ENCODE measurements at regions not wholly inside any gene's neighbourhood (a gene's known extent, or its start where the extent isn't known, plus 50 kb on each side); places are given as distances from the start of the nearest gene placed in this dataset.

- ATAC-seq, result no peak
- no peaks in the 10 kb centered on the region for H3K4me1 ChIP-seq
- H3K4me2 ChIP-seq, result no peak overlapping the region
- ChIA-PET CTCF (interaction anchor here (0.6 to 1.0 kb wide), 2 partner anchors 44 to 368 kb away, joined by 3 read pairs; no protein-coding TSS in a partner anchor), POLR2A (no interaction called here)
- WGBS (ENCODE audit: missing lambda C conversion rate), result 55% methylated on average over 2 of the region's 2 CpGs
- no peak for DNase-seq (ENCODE audit: low read depth in 1 of 2, low spot score in 1 of 2)
- FAIRE-seq, result no peak
- no peak overlapping the region for H3K4me3 ChIP-seq
- H3K9me3 ChIP-seq, result 0 out of 3 replicates have a peak, but pooled peaks cover 7% of the 10 kb centered on the region
- H3K27ac ChIP-seq, result no peak overlapping the region
- TF ChIP-seq POLR2AphosphoS2 (conservative IDR thresholded peaks at IDR 0.05; ENCODE audit: low read length), result no peak
- no peak for TF ChIP-seq ESRRA (IDR thresholded peaks at IDR 0.05; ENCODE audit: borderline replicate concordance, low read length)
- TF ChIP-seq, protein P1, sequence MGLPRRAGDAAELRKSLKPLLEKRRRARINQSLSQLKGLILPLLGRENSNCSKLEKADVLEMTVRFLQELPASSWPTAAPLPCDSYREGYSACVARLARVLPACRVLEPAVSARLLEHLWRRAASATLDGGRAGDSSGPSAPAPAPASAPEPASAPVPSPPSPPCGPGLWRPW (IDR thresholded peaks at IDR 0.05), result no peak
- TF ChIP-seq RAD21 (conservative IDR thresholded peaks at IDR 0.05 in 1 of 2, IDR thresholded peaks at IDR 0.05 in 1 of 2), result no peak
- TF ChIP-seq HOXB13 (CRISPR knock-in tag; IDR thresholded peaks at IDR 0.05; ENCODE audit: low read depth), result no peak
- no peak for TF ChIP-seq HEYL (CRISPR knock-in tag; IDR thresholded peaks at IDR 0.05)
- TF ChIP-seq ZSCAN20 (CRISPR knock-in tag; IDR thresholded peaks at IDR 0.05), result no peak
- TF ChIP-seq RARB (CRISPR knock-in tag; IDR thresholded peaks at IDR 0.05), result no peak
- TF ChIP-seq TFCP2L1 (CRISPR knock-in tag; IDR thresholded peaks at IDR 0.05), result no peak
- TF ChIP-seq, protein P2, sequence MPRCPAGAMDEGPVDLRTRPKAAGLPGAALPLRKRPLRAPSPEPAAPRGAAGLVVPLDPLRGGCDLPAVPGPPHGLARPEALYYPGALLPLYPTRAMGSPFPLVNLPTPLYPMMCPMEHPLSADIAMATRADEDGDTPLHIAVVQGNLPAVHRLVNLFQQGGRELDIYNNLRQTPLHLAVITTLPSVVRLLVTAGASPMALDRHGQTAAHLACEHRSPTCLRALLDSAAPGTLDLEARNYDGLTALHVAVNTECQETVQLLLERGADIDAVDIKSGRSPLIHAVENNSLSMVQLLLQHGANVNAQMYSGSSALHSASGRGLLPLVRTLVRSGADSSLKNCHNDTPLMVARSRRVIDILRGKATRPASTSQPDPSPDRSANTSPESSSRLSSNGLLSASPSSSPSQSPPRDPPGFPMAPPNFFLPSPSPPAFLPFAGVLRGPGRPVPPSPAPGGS (IDR thresholded peaks at IDR 0.05), result no peak
- TF ChIP-seq CHD2 (IDR thresholded peaks at IDR 0.05; ENCODE audit: low read length, partially characterized antibody), result no peak
- TF ChIP-seq NPAS2 (CRISPR knock-in tag; IDR thresholded peaks at IDR 0.05; ENCODE audit: borderline replicate concordance), result no peak
- TF ChIP-seq GATA3 (IDR thresholded peaks at IDR 0.05; ENCODE audit: borderline replicate concordance), result no peak
- no peak for TF ChIP-seq MAZ (IDR thresholded peaks at IDR 0.05; ENCODE audit: borderline replicate concordance, low read depth, low read length)
- TF ChIP-seq FOSB (CRISPR knock-in tag; IDR thresholded peaks at IDR 0.05), result no peak
- TF ChIP-seq, protein P3, sequence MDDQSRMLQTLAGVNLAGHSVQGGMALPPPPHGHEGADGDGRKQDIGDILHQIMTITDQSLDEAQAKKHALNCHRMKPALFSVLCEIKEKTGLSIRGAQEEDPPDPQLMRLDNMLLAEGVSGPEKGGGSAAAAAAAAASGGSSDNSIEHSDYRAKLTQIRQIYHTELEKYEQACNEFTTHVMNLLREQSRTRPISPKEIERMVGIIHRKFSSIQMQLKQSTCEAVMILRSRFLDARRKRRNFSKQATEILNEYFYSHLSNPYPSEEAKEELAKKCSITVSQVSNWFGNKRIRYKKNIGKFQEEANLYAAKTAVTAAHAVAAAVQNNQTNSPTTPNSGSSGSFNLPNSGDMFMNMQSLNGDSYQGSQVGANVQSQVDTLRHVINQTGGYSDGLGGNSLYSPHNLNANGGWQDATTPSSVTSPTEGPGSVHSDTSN (IDR thresholded peaks at IDR 0.05), result no peak
- no peak for TF ChIP-seq KDM5A (IDR thresholded peaks at IDR 0.05)
- TF ChIP-seq EHMT2 (IDR thresholded peaks at IDR 0.05; ENCODE audit: low read depth), result no peak
These were observed 305.7 kb upstream of the PKDCC start for GRCh38 chr2:41741951-41742595.

- H3K9me3 ChIP-seq, result 0 out of 3 replicates have a peak, but pooled peaks cover 7% of the 10 kb centered on the region
- FAIRE-seq (no peak), DNase-seq (ENCODE audit: low read depth in 1 of 2, low spot score in 1 of 2) (no peak), ATAC-seq (no peak)
- no peak for TF ChIP-seq TFCP2L1 (CRISPR knock-in tag; IDR thresholded peaks at IDR 0.05)
- no peak for TF ChIP-seq ZFP36 (IDR thresholded peaks at IDR 0.05; ENCODE audit: borderline replicate concordance, partially characterized antibody)
- TF ChIP-seq RCOR1 (IDR thresholded peaks at IDR 0.05; ENCODE audit: low read depth, low read length), result no peak
- no peak for TF ChIP-seq CTCF (IDR thresholded peaks at IDR 0.05)
- no peak for TF ChIP-seq NFE2L2 (conservative IDR thresholded peaks at IDR 0.05; ENCODE audit: low read length)
- no peak for TF ChIP-seq NR3C1 (IDR thresholded peaks at IDR 0.05)
- WGBS (ENCODE audit: missing lambda C conversion rate), result 7% methylated on average over 2 of the region's 2 CpGs
- ChIA-PET CTCF (interaction anchor here (0.6 to 1.2 kb wide), 2 partner anchors 38 to 566 kb away, joined by 3 read pairs; no protein-coding TSS in a partner anchor), POLR2A (no interaction called here)
- H3K4me3 ChIP-seq, result no peak overlapping the region
- no peaks in the 10 kb centered on the region for H3K4me1 ChIP-seq
- no peak overlapping the region for H3K27ac ChIP-seq
- no peak overlapping the region for H3K4me2 ChIP-seq
These were observed 304.5 kb upstream of the PKDCC start for GRCh38 chr2:41743324-41743723.

All from A549 (cell line).